Stimulated activated CD4-positive, alpha-beta T cell treated with anti-CD3 and anti-CD28 coated beads, Interleukin-4, amount 100 ng/mL, for 4 hours (primary cell): ENCODE measurements at regions not wholly inside any gene's neighbourhood (a gene's known extent, or its start where the extent isn't known, plus 50 kb on each side); places are given as distances from the start of the nearest gene placed in this dataset.

Source experiments
- DNase-seq, 2 experiments: peaks; one replicate each; pipeline ENCODE4 v3.0.0-alpha.2; 2020

DNA sequence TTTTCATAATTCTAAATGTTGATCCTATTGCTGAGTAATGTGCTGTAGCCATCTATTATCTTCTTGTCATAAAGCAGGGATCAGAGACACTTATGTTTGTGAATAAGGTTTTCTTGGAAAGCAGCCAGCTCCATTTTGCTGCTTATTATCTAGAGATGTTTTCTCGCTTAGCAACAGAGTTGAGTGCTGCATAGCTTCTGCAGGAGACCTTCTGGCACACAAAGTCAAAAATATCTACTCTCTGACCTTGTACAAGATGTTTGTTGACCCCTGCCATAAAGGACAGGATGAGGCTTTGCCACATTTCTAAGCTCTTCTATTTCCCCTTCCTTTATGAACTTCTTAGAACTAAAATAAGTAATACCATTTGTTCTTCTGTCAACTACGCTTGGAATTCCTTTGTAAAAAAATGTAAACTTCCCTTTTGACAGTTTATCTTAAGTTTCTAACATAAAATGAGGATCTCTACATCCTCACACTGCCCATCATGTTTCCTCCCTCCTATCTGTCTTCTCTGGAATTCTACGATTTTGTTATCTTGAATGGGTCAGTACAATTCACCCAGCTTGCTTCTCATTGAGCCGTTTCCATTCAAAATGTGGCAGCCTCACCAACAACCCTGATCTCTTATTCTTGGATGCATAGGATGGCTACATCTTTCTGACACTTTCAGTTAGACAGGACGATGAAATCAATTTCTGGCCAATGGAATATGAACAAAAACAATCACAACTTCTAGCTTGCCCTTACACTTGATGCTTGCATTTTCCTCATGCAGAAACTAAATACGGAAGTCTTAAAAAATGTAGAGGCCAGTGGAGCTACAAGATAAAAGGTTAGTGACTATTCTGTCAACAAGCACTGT lies 1377.0 kb downstream of the SUCLG1 start:
- no peak for DNase-seq

DNA sequence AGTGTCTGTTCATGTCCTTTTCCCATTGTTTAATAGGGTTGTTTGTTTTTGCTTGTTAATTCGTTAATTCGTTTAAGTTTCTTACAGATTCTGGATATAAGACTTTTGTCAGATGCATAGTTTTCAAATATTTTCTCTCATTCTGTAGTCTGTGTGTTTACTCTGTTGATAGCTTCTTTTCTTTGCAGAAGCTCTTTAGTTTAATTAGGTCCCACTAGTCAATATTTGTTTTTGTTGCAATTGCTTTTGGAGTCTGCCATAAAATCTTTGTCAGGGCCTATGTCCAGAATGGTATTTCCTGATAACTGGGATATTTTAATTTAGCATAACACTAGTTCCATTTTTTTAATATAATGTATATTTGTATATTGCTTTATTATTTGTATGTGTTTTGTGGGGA lies 1380.1 kb downstream of the SUCLG1 start:
- no peak for DNase-seq

DNA sequence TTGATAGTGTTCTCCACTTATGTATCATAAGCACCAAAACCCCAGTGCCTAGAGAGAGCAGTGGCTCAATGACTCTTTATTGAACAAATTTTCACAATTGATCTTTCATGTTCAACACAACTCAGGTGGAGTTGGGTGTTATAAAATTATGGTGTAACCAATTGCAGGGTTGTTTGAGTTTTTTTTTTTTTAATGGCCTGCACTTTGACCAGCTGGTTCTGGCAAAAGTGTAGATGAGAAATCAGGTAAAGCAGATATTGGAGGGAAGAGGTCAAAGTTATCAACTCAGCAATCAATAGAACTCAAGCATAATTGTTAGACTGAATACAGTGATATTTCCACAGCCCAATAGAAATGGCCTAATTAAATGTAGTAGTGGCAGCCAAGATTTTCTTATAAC lies 1386.3 kb downstream of the SUCLG1 start:
- no peak for DNase-seq

DNA sequence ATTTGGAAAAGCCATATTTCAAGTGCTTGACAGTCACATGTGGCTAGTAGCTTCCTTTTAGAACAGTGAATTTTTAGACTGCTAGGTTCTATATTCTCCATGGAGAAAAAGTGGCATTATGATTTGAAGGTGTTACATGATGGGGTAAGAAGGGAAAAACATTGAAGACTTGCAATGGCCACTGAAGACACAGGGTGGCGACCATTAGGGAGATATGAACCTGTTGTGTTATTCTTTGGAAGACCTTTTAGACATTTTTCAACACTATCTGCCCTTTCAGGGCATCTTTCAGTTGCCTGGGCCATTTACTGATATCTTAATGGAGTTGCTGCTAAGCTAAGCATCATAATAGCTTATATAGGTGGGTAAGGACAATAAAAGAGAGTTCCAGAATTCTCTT lies 1387.2 kb downstream of the SUCLG1 start:
- no peak for DNase-seq

DNA sequence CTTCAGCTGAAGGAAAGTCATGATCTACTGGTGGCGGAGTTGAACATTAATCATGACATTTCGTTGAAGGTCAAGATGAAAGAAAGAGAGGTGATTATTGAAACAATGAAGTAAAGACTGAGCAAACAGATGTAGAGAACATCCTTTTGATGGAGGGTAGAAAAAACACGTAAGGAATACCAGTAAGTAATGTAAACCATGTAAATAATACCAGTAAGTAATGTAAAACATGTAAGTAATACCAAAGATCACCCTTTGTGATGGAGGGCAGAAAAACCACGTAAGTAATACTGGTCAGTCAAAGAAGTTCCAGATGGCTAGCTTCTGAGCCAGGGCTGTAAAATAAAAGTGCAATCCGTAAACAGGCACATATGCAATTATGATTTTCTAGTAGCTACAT lies 1387.7 kb downstream of the SUCLG1 start:
- no peak for DNase-seq

DNA sequence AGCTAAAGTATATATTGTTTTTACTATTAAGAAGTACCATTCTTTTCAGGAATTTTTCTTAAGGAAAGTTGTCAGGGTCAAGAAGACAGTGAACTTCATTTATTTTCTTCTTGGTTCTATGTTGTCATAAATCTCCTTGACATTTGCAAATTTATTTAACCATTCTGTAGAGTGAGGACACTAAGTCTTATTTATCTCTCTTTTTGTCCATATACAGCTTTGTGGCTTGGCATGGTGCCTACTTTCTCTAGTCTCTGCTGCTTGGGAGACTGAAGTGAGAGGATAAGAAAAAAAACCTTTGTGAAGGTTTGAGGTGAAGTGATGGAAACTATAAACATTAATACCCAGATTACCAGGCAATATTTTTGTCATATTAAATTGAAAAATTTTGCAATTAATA lies 1389.4 kb downstream of the SUCLG1 start:
- no peak for DNase-seq

DNA sequence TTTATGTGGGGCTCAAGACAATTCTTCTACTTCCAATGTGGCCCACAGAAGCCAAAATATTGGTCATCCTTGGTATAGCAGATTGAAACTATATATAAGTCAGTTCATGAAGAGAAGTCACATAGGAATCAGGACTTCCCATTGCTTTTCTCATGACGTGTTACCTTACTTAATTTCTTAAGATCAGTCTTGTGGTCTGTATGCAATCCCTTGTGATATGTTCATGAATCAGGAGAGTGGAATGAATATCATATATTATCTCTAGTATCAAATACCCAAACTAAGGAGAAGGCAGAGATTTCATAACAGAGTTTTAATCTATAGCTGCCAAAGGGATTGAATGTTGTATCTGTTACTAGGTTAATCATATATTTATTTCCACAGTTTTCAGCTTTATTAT lies 1390.4 kb downstream of the SUCLG1 start:
- no peak for DNase-seq

DNA sequence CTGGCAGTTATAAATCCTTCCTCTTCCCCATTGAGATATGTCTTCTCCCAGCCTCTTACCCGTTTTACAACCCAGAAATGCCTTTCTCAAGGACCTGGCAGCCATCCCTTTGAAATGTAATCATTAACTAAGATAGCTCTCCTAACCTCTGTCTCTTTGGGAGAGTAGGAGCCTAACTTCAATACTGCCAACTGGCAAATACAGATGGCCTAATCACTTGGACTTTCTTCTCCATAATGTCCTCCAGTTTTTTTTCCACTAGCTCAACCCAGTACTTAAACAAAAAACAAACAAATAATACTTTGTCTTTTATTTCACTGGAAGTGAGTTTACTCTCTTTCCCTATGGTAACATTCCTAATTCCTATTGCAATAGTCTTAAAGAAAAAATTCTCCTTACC lies 1391.1 kb downstream of the SUCLG1 start:
- no peak for DNase-seq

DNA sequence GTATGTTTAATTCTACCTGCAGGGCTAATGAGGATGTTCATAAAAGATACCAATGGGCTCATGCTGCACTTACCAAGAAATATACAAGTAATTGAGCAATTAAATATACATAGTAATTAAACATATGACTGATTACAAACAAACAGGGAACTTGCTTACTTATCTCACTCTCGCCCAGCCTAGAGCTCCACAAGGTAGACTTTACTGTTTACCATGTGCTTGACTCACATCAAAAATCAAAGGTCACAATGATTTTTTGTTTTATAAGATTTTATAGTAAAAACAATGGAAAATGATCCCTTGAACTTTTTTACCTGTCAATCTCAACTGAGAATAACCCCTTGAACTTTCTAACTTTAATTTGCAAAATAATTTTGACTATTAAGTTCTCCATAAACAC lies 1395.1 kb downstream of the SUCLG1 start:
- no peak for DNase-seq

DNA sequence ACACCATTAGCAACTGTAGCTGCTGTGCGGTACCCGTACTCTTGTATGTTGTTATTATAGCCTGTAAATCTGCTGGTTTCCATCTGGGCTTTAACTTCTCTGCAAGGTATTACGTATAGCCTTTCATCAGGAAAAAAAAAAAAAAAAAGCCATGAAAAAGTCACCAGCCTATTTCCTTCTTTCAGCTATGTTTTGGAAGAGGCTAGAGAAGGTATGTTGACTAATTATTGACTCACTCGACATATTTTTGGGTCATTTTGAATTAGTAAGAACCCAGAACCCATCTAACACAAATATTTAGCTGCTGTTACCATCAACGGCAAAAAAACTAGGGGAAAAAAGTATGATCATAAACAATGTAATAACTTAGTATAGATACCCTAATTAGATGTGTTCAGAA lies 1395.6 kb downstream of the SUCLG1 start:
- DNase-seq: no peak

DNA sequence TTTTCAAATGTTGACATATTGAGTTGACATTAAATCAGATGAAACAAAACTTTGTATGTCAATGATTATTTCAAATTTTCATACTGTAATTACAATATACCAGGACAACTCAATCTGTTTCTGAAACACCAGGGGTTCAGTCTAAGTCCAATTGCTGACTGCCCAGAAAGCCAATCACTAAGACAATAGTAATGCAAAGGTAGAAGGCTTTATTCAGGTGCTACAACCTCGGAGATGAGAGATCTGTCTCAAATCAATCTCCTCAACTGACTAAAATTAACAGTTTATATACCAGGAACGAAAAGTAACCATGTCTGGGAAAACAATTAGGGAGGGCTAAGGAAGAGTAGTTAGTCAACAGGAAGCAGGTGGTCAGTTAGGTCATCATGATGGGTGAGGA lies 1400.4 kb downstream of the SUCLG1 start:
- no peak for DNase-seq

DNA sequence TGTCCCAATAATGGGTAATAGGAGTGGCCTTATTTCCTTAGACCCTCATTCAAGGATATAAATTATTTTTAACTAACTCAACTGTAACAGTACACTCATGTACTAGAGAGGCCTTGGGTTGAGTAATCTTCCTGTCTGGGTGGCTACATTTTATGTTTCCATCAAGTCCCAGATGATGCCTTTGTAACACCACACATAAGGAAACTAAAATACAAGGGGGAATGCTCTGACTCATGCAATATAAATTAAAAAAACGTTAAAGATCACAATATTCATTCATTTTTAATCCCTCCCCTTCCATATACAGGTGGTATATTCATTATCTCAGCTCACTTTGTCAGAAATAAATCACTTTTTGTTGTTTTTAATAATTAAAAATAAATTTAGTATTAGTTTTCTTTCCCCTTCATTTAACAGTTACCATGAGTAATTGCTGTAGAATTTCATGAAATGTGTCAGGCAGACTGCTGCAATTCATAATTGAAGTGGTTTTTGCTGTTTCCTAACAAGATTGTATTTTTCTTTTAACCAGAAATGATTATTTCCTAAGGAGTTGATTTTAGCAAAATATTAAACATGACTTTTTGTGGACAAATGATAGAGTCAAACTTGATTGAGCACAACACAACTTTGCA lies 1403.6 kb downstream of the SUCLG1 start:
- no peak for DNase-seq

DNA sequence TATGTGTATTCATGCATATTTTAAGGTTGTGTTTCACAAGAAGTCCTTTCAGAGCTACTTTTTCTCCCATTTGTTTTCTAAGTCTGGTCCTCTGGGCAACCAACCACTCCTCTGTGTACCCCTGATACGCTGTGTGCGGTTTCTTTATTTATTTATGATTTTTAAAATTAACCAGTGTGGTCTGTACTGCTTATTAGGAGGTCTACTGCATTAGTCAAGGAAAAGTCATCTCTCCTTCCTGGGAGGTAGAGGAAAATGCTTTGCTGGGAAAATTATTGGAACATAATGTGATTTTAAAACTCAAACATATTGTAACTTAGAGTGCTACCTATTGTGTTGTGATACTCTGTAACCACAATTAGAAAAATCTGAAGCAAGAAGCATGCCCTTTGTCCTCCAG lies 1404.3 kb downstream of the SUCLG1 start:
- DNase-seq: no peak

DNA sequence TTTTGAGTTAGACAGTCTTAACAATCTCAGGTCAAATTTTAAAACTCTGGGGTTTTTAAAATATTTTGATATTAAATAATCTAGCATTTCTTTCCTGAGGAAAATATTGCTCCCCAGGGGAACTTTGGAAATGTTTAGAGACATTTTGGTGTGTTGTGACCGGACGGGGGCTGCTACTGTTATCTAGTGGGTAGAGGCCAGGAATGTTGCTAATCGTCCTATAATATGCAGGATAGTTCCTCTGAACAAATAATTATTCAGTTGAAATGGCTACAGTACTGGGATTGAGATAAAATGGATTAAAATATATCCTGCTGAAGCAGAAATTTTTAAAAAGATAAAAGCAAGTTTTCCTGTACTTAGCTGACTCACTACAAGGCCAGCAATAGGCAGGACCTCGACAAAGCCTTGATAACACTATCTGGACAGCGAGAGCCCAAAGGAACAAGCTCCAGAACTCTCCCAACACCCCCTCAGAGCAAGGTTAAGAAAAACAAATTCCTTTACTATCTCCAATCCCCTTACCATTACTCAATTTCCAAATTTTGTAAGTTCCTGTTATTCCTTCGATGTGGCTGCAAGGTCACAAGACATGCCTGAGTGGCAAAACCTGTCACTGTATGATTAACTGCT lies 1407.4 kb downstream of the SUCLG1 start:
- no peak for DNase-seq

DNA sequence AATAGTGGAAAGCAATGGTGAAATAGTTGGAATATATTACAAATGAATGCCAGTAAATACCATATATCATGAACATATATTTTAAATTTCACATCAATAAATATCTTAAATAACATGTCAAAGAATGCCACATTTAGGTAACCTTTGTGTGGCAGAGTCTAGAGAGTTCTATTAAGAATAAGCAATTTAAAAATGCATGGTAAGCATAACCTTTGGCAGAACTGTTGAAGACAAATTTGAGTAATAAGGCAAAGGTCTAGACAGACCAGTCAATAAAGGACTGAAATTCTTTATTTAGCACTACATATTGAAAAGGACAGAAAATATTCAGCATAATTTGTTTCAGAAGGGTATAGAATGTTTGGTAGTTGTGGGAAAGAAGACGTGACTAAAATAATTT lies 1417.0 kb downstream of the SUCLG1 start:
- DNase-seq: no peak

DNA sequence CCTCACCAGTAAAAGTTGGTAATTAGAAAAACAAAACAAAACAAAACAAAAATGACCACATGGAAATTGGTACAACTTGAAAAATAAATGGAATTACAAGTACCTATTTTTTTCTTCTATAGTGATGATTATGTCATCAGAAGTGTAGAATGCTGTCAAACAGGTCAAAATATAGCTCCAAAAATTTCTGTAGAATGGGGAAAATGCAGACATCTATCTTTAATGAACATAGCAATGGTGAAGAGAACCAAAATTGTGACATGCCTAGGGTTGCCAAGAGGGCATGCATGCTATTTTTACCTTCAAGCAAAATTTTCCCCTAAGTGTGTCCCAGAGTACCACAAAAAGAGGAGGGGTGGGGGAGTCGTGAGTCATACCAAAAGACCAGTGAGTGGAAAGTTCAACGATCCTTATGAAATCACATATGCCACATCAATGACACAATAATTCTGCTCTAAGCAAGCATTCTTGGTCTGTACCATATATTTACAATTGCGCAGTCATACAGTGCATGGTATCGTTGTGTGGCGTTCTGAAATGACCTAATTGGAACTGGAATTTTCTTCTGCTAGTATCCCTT lies 1436.4 kb downstream of the SUCLG1 start:
- DNase-seq: no peak

DNA sequence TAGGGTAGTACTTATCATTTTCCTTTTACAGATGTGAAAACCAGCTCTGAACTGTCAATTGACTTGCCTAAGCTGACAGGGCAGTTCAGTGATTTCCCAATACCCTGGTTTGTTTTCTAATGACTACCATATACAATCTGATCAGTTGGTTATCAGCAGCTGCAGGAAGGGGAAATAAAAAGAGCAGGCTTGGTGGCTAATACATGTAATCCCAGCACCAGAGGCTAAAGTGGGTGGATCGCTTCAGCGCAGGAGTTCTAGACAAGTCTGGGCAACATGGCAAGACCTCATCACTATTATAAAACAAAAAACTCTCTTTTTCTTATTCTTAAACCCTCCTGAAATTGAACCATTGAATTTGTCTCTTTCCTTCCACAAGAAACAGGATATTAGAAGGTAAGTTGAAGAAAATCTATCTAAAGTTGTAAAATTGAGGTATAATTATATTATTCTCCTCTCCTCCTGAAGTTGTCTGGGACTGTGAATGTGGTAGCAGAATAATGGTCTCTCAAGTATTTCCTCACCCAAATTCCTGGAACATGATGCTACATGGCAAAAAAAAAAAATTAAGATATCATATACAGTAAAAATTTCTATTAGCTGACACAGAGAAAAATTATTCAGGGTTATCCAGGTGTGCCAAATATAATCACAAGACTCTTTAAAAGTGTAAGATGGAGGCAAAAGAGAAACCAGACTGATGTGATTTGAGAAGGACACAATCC lies 1441.6 kb downstream of the SUCLG1 start:
- DNase-seq: no peak

DNA sequence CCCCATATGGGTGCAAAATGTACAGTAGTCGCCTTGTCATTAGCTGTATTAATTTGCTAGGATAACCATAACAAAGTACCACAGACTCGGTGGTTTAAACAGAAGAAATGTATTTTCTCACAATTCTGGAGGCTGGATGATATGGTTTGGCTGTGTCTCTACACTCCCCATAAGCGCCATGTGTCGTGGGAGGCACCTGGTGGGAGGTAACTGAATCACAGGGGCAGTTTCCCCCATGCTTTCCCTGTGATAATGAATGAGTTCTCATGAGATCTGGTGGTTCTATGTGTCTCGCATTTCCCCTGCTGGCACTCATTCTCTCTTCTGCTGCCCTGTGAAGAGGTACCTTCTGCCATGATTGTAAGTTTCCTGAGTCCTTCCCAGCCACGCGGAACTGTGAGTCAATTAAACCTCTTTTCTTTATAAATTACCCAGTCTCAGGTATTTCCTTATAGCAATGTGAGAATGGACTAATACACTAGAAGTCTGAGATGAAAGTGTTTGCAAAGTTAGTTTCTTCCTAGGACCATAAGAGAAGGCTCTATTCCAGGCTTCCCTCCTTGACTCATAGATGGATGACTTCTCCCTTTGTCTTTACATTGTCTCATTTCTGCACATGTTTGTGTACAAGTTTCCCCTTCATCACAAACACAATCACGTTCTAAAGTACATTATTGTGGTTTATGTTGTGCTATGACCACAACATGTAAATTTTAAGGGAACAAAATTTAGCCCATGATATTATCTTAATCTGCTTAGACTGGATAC lies 1442.6 kb downstream of the SUCLG1 start:
- DNase-seq: no peak

DNA sequence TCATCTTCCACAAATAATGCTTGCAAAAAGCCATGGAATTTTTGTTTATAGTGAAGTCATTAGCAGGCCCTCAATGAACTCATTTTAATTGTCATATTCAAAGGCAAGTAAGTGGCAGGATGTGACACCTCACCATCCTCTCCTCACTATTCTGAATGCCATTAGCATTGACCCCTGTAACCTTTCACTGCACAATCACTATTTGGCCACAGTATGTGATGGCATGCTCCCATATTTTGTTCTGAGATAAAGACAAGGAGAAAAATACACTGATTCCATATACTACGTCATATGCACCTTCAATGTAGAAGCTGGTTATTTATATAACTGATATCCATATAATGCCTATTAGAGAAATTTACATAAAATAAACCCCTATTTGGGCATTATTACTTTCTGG lies 1443.2 kb downstream of the SUCLG1 start:
- DNase-seq: no peak

DNA sequence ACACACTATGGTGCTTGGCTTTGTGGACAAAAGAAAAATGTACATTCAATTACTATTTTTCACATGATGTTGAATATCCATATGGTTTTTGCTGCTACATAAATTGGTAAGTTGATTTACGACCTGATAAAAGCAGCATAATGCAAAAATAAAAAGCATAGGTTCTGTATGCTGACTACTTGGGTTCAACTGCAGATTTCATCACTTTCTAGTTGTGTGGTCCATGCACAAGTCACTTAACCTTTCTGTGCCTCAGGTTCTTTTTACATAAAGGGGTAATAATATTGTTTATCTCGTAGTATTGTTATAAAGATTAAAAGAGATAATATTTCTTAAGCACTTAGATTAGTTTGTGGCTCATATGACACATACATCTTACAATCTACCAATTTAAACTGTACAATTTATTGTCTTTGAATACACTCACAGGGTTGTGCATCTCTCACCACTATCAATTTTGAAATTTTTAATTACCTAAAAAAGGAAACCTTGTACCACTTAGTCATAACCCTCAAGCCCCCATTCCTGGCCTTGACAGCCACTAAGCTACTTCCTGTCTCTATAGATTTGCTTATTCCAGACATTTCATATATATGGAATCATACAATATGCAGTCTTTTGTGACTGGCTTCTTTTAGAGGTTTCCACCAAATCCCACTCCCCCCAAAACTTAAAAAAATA lies 1443.9 kb downstream of the SUCLG1 start:
- DNase-seq: no peak

DNA sequence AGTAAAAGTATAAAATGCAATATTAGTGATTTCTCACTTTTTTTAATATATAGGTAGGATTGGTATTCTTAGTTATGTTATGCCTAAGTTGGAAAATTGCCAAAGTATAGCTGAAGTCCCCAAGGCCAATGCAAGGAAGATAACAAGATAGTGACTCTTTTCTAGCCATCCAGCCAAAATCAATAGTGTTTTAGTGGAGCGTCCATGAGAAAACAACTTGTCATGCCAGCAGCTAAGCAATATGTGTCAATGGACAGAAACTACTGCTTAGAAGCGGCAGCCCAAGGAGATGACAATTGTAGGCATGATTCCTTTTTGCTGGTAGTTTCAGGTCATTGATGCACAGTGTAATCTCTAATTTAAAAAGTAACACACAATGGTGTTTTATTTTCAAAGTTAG lies 1444.6 kb downstream of the SUCLG1 start:
- no peak for DNase-seq

DNA sequence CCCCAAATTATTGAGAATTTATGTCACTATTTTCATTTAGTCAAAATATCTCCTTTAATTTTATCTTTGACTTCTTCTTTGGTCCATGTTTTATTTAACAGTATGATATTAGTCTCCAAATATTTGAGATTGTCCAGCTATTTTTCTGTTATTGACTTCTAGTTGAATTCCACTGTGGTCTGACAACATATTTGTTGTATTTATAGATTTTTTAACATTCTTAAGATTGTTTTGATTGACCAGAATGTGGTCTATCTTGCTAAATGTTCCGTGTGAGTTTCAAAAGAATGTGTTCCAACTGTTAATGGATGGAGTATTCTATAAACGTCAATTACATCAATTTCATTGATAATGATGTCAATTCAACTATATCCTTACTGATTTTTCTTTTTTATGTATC lies 1452.1 kb downstream of the SUCLG1 start:
- no peak for DNase-seq
